ENCODE measurements at regions not wholly inside any gene's neighbourhood (a gene's known extent, or its start where the extent isn't known, plus 50 kb on each side); places are given as distances from the start of the nearest gene placed in this dataset.

GRCh38 chr5:152337484-152337883 is 67.6 kb downstream of the NMUR2 start:
- BruUV-seq (replicated peaks): no TSS peak
- H3K4me3 ChIP-seq (ENCODE audit: low read depth in 2 of 2, low read length in 2 of 2): no peak overlapping the region
- H3K27me3 ChIP-seq (ENCODE audit: control insufficient read depth, insufficient read depth, low read length): no peaks in the 10 kb centered on the region
- intact Hi-C loops (cut with micrococcal nuclease; ENCODE audit: unreplicated experiment): no loop called here
- no peak overlapping the region for H3K27ac ChIP-seq (ENCODE audit: low read length)
- DNase-seq (ENCODE audit: low read depth, low spot score) (no peak), ATAC-seq (no peak)
- no peaks in the 10 kb centered on the region for H3K4me1 ChIP-seq (ENCODE audit: control insufficient read depth, insufficient read depth, low read length)
- CTCF ChIA-PET: no interaction called here
- no peaks in the 10 kb centered on the region for H3K36me3 ChIP-seq (ENCODE audit: control insufficient read depth, insufficient read depth, low read length)
- POLR2A ChIA-PET: no interaction called here
- TF ChIP-seq SIN3A (IDR thresholded peaks at IDR 0.05; ENCODE audit: borderline replicate concordance, insufficient read depth, low read depth, low read length) (no peak), TCF7L2 (IDR thresholded peaks at IDR 0.05; ENCODE audit: low read depth, low read length) (no peak), POLR2AphosphoS5 (IDR thresholded peaks at IDR 0.05; ENCODE audit: low read depth, low read length) (no peak)
- TF ChIP-seq, protein P1, sequence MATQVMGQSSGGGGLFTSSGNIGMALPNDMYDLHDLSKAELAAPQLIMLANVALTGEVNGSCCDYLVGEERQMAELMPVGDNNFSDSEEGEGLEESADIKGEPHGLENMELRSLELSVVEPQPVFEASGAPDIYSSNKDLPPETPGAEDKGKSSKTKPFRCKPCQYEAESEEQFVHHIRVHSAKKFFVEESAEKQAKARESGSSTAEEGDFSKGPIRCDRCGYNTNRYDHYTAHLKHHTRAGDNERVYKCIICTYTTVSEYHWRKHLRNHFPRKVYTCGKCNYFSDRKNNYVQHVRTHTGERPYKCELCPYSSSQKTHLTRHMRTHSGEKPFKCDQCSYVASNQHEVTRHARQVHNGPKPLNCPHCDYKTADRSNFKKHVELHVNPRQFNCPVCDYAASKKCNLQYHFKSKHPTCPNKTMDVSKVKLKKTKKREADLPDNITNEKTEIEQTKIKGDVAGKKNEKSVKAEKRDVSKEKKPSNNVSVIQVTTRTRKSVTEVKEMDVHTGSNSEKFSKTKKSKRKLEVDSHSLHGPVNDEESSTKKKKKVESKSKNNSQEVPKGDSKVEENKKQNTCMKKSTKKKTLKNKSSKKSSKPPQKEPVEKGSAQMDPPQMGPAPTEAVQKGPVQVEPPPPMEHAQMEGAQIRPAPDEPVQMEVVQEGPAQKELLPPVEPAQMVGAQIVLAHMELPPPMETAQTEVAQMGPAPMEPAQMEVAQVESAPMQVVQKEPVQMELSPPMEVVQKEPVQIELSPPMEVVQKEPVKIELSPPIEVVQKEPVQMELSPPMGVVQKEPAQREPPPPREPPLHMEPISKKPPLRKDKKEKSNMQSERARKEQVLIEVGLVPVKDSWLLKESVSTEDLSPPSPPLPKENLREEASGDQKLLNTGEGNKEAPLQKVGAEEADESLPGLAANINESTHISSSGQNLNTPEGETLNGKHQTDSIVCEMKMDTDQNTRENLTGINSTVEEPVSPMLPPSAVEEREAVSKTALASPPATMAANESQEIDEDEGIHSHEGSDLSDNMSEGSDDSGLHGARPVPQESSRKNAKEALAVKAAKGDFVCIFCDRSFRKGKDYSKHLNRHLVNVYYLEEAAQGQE (IDR thresholded peaks at IDR 0.05; ENCODE audit: insufficient read depth in 1 of 2, low read depth in 2 of 2, low read length in 1 of 2): no peak
- TF ChIP-seq, protein P2, sequence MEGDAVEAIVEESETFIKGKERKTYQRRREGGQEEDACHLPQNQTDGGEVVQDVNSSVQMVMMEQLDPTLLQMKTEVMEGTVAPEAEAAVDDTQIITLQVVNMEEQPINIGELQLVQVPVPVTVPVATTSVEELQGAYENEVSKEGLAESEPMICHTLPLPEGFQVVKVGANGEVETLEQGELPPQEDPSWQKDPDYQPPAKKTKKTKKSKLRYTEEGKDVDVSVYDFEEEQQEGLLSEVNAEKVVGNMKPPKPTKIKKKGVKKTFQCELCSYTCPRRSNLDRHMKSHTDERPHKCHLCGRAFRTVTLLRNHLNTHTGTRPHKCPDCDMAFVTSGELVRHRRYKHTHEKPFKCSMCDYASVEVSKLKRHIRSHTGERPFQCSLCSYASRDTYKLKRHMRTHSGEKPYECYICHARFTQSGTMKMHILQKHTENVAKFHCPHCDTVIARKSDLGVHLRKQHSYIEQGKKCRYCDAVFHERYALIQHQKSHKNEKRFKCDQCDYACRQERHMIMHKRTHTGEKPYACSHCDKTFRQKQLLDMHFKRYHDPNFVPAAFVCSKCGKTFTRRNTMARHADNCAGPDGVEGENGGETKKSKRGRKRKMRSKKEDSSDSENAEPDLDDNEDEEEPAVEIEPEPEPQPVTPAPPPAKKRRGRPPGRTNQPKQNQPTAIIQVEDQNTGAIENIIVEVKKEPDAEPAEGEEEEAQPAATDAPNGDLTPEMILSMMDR (IDR thresholded peaks at IDR 0.05): no peak
- in situ Hi-C loops (cut with HindIII; ENCODE audit: low pct_unique_long_range_greater_than_20kb, low sequenced_read_pairs): no loop called here
- H3K9me3 ChIP-seq (ENCODE audit: control insufficient read depth, insufficient read depth, low read depth, low read length): no peaks in the 10 kb centered on the region

DNA sequence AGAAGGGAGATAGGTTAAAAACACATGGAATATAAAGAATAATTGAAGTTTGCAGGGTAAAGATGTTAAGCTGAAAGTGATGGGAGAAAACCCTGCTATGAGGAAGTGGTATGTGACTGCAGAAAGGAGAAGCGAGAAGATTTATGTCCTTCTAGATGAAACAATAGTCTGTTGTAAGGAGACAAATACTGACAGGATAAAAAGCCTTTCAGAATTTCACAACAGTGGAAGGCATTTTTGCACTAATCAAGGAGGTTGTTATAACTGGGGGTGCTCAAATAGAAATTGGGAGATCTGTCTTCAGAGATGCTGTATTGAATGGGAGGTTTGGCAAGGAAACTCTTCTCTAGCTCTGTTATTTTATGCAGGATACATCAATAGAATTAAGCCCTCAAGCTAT is 69.6 kb downstream of the NMUR2 start:
- DNase-seq (ENCODE audit: low read depth, low spot score) (no peak), ATAC-seq (no peak)
- TF ChIP-seq POLR2AphosphoS5 (IDR thresholded peaks at IDR 0.05; ENCODE audit: low read depth, low read length): no peak
- TF ChIP-seq, protein P2 (IDR thresholded peaks at IDR 0.05): no peak
- TF ChIP-seq SIN3A (IDR thresholded peaks at IDR 0.05; ENCODE audit: borderline replicate concordance, insufficient read depth, low read depth, low read length): no peak
- TF ChIP-seq, protein P1 (IDR thresholded peaks at IDR 0.05; ENCODE audit: insufficient read depth in 1 of 2, low read depth in 2 of 2, low read length in 1 of 2): no peak
- no peak for TF ChIP-seq TCF7L2 (IDR thresholded peaks at IDR 0.05; ENCODE audit: low read depth, low read length)
- BruUV-seq (replicated peaks): no TSS peak
- H3K4me3 ChIP-seq (ENCODE audit: low read depth in 2 of 2, low read length in 2 of 2): no peak overlapping the region
- ChIA-PET POLR2A (no interaction called here), CTCF (no interaction called here)
- H3K4me1 ChIP-seq (ENCODE audit: control insufficient read depth, insufficient read depth, low read length): no peaks in the 10 kb centered on the region
- no peaks in the 10 kb centered on the region for H3K36me3 ChIP-seq (ENCODE audit: control insufficient read depth, insufficient read depth, low read length)
- in situ Hi-C loops (cut with HindIII; ENCODE audit: low pct_unique_long_range_greater_than_20kb, low sequenced_read_pairs): no loop called here
- no peaks in the 10 kb centered on the region for H3K27me3 ChIP-seq (ENCODE audit: control insufficient read depth, insufficient read depth, low read length)
- no peaks in the 10 kb centered on the region for H3K9me3 ChIP-seq (ENCODE audit: control insufficient read depth, insufficient read depth, low read depth, low read length)
- no peak overlapping the region for H3K27ac ChIP-seq (ENCODE audit: low read length)
- intact Hi-C loops (cut with micrococcal nuclease; ENCODE audit: unreplicated experiment): no loop called here
